ENCODE measurements at regions not wholly inside any gene's neighbourhood (a gene's known extent, or its start where the extent isn't known, plus 50 kb on each side); places are given as distances from the start of the nearest gene placed in this dataset.
A peak's percentile ranks its signal among the peaks of the same experiment; 100 is the strongest.

DNA sequence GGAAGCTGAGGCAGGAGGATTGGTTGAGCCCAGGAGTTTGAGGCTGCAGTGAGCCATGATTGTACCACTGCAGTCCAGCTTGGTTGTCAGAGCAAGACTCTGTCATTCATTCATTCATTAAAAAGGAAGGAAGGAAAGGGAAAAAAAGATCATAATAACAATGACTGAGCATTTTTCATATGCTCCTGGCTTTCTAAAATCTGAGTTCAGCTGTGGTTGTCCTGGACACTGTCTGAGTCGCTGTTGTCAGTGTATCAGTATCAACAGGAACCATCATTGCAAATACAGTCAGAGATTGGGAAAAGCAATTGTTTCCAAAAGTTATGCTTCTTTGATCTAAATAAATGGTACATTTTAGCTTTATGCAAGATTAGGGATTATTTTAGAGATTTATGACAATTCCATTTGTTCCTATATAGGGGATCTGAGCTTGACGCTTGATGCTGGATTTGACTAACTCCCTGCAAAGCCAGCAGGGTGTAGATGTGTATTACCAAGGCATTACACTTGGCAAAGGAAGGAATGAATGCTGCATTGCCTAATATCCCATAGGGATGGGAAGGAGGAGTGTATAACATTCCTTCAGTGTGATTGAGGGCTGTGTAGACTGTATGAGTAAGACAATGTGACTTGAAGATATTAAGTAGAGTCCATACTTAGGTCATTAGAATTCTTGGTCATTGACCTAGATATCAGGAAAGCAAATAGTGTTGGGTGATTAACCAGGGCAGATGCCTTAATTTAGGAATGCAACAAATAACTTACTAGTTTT is 100.2 kb downstream of the DISP1 start:
- no peak for DNase-seq

DNA sequence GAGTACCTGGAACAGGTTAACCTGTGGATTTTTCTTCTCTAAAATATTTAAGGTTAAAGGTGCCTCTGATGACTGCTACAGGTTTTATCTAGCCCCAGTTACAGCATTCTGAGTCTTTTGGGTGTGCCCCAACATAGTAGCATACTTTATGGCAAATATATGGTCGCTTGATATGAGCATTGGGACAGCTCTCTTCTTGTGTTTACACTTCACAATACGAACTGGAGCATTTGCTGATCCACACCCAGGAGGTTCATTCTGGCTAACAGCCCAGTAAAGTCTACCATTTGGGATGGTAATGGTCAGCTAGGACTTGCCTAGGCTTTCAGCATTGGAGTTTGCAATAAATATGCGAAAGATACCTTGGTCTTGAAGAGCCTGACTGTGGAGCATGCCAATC is 101.3 kb downstream of the DISP1 start:
- DNase-seq = no peak

- DNase-seq = no peak
Observed at GRCh38 chr1:222918801-222919477, 104.1 kb downstream of the DISP1 start.

DNA sequence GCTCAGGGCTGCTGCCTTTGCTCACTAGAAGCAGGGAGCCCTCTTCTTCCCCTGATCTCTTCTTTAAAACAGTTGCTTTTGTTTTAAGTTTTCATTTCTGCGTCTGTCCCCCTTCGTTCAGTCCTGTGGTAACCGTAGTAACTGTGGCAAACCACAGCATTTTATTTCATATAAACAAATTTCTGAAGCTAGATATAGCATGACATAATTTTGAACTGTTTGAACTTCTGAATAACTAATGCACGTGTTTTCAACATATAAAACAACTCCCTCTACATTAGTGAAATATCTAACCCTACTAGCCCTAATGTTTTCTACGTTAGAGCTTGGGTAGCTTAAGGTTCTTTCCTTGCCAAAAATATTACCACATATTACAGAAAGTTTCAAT is 104.6 kb downstream of the DISP1 start:
- DNase-seq = no peak

- DNase-seq = no peak
Observed at GRCh38 chr1:222920169-222920568, 105.3 kb downstream of the DISP1 start.

DNA sequence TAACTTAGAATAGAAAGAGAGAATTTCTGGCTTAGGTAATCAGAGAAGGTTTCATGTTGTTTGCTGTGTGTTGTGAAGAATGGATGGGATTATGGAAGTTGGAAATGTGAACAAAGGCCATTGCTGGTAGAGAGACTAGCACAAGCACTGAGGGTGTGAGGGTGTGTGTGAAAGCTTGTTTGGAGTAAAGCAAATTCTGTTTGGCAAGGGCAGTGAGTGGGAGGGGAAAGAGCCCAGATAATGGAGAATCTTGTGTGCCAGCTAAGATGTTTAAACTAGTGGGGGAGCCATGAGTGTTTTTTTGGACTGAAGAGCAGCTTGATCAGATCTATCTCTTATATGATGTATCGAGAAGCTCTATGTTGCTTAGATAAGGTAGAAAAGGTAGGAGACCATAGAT is 107.1 kb downstream of the DISP1 start:
- DNase-seq = no peak

DNA sequence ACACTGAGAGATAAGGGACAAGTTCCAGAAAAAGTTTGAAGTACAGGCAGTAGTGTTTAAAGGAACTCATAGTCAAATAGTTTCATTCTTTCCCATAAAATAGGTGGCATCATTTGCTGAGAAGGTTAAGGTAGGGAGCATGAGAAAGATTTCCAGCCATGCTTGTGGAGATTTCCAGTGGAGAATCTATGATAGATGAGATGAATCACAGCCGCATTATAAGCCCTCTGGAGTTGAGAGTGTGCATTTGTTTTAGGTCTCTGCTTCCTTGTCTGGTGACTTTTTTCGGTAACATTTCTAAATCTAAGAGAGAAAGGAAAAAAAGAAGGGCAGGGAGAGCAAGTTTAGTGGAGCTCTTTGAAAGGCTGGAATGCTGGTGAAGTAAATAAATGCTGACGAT is 108.7 kb downstream of the DISP1 start:
- no peak for DNase-seq

GRCh38 chr1:222924136-222924706 is 109.4 kb downstream of the DISP1 start:
- DNase-seq = no peak

DNA sequence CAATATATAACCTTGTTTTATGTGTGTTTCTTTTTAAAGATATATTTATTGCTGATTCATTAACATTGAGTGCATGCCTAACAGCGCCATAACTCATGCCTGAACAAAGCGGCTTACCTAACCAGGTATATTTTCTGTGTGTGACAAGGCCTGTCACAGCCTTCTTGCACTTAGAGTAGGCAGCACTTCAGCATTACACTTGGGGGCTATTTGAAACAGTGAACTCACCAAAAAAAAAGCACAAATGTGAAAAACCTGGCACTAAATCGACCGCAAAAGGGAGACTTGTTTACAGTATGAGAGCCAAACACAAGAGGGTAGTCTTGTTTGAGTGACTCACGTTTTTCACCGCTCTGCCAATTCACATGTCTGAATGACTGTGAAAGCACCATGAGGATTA is 111.7 kb downstream of the DISP1 start:
- no peak for DNase-seq

DNA sequence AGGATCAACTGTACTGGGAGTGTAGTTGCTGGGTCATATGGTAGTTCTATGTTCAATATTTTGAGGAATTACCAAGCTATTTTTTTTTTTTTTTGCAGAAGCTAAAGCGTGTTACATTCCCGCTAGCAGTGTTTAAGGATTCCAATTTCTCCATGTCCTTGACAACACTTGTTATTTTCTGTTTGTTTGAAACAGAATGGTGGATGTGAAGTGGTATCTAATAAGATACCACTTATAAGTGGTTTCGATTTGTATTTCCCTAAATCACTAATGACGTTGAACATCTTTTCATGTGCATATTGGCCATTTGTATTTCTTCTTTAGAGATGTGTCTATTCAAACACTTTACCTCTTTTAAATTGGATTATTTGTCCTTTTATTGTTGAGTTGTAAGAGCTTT is 112.2 kb downstream of the DISP1 start:
- DNase-seq = no peak

- DNase-seq = peak in 1 of 2 experiments; percentile 2
Observed at GRCh38 chr1:222928212-222928611, 113.4 kb downstream of the DISP1 start.

GRCh38 chr1:222930070-222930469 is 115.2 kb downstream of the DISP1 start:
- no peak for DNase-seq

DNA sequence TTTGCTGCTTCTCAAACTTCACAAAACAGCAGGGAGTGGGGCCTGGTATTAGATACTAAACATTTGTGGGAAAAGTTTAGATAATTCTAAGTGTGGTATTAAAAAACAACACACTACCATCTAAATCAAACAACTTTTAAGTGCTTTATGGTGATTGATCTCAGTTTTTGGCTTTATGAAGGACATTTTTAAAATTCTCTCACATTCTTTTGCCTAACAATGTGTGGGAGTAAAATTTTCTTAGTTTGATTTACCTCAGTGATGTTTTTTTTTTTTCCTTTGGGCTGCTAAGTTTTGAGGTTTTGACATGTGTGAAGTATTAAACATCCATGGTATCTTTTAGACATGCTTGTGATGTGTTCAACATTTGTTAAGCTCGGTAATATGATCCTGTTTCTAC is 116.2 kb downstream of the DISP1 start:
- DNase-seq = no peak

DNA sequence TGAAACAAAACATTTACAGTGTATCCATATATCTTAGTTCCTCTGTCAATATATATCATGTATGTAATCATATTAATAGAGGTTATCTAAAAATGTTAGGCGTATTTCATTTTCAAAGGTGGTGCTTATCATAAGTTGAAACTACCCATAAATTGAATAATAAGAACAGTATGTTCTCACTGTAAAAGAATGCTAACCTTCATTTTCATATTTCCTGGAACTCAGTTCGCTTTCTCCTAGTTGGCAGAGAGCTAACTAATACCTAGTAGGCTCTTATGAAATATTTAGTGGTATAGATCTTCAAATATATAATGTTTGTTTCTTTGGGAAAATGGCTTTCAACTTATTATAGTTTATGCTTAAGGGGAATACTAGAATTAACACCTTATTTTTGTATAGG is 118.4 kb downstream of the DISP1 start:
- no peak for DNase-seq

DNA sequence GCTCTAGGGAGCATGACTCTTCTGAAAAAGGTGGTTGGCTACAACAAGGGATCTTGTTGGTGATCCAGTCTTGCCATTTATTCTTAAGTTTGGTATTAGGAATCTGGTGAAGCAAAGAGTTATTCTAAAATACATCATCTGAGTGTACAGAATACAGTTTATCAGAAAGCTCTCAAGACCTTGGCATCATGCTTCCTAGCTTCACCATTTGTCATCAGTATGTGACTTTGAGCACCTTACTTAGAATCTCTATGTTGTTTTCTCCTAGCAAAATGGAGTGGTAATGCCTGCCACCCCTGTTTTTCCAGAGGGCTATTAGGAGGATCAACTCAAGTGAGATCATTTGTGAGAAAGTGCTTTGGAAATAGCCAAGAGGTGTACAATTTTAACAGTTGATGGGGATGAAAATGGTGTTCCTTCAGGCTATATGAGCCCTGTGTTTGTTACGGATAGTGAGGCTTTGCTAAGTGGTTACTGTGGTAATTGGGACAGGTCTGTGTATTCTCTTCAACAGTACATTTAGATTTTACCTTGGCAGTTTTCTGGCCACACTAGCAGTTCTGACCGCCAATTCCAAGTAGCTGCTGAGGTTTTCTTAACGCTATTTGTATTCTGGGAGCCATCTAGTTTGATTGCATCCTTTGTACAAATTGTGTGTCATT is 120.5 kb downstream of the DISP1 start:
- no peak for DNase-seq

GRCh38 chr1:222936042-222936441 is 121.2 kb downstream of the DISP1 start:
- no peak for DNase-seq

- no peak for DNase-seq
Observed at GRCh38 chr1:222938986-222939385, 124.1 kb downstream of the DISP1 start.

GRCh38 chr1:222940095-222940494 is 125.3 kb downstream of the DISP1 start:
- no peak for DNase-seq

GRCh38 chr1:222940906-222941305 is 126.1 kb downstream of the DISP1 start:
- no peak for DNase-seq

GRCh38 chr1:222941425-222941824 is 126.6 kb downstream of the DISP1 start:
- DNase-seq = peak in 1 of 2 experiments; percentile 17

- DNase-seq = no peak
Observed at GRCh38 chr1:222946436-222946835, 131.6 kb downstream of the DISP1 start.

GRCh38 chr1:222948079-222948478 is 133.2 kb downstream of the DISP1 start:
- no peak for DNase-seq

DNA sequence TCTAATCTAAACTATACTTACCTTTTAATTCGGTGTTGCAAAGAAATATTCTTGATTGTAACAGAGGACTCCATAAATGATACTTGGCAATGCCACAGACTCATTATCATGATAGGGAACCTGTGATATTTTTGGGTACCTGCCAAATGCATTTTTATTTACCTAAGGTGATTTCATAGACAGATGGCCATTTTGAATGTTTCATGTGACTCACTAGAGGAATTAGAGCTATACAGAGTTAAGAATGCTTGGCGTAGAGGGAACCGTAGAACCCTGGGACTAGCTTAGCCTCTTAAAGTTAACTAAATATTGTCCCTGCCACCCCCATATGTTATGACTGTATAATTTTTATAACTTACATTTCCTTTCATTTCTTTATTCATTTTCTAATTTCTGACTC is 136.1 kb downstream of the DISP1 start:
- DNase-seq = no peak

- DNase-seq = no peak
Observed at GRCh38 chr1:222953585-222953984, 138.7 kb downstream of the DISP1 start.
